IPS-11a (cell line): ENCODE measurements at regions not wholly inside any gene's neighbourhood (a gene's known extent, or its start where the extent isn't known, plus 50 kb on each side); places are given as distances from the start of the nearest gene placed in this dataset.
"Not testable (repeated sequence)": the region's sequence is repeated elsewhere in the genome, so short reads cannot be mapped to it uniquely, and the experiment has no call there.

Experiments used
- H3K4me3 ChIP-seq: one replicate; pipeline ENCODE4 v1.5.1; 2013; ENCODE audit warnings: low read depth, low read length, control low read depth

GRCh38 chrX:39764441-39764914 is 333.3 kb downstream of the BCOR start:
- H3K4me3 ChIP-seq: no peak overlapping the region

- no peak overlapping the region for H3K4me3 ChIP-seq
These were observed 332.4 kb downstream of the BCOR start for GRCh38 chrX:39765327-39765726.

- H3K4me3 ChIP-seq: no peak overlapping the region
These were observed 331.6 kb downstream of the BCOR start for GRCh38 chrX:39766085-39766726.

GRCh38 chrX:39766855-39767254 is 330.9 kb downstream of the BCOR start:
- no peak overlapping the region for H3K4me3 ChIP-seq

- no peak overlapping the region for H3K4me3 ChIP-seq
These were observed 330.3 kb downstream of the BCOR start for GRCh38 chrX:39767446-39767845.

DNA sequence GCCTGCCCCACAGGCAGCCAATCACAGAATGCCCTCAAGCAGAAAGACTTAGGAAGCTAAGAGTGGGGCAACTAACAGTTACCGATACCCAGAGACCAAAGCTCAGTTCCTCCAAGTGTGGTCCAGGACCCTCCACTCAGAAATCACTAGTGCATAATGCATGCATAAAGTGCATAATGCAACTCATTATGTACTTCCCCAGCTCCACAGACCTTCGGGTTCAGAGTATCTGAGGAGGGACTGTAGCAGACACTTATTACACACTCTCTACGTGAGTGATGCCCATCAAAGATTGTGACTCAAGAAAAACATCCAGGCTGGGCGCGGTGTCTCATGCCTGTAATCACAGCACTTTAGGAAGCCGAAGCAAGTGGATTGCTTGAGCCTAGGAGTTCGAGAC is 328.0 kb downstream of the BCOR start:
- H3K4me3 ChIP-seq: no peak overlapping the region

DNA sequence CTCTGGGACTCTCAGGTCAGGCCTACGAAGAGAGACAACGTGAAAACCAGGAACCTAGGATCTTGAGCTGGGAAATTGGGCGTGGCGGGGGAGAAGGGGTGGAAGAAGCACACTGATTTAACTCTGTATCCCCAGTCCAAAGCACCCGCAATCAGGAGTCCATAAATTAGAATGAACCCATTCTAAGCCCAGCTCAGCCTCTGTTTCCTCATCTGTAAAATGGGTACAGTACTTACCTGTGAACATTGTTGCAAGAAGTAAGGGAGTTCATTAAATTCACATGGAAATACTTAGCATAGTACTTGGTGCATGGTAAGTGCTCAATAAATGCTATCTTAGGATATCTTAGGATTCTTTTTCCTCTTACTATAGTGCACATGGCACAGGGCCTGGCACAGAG is 326.7 kb downstream of the BCOR start:
- no peak overlapping the region for H3K4me3 ChIP-seq

DNA sequence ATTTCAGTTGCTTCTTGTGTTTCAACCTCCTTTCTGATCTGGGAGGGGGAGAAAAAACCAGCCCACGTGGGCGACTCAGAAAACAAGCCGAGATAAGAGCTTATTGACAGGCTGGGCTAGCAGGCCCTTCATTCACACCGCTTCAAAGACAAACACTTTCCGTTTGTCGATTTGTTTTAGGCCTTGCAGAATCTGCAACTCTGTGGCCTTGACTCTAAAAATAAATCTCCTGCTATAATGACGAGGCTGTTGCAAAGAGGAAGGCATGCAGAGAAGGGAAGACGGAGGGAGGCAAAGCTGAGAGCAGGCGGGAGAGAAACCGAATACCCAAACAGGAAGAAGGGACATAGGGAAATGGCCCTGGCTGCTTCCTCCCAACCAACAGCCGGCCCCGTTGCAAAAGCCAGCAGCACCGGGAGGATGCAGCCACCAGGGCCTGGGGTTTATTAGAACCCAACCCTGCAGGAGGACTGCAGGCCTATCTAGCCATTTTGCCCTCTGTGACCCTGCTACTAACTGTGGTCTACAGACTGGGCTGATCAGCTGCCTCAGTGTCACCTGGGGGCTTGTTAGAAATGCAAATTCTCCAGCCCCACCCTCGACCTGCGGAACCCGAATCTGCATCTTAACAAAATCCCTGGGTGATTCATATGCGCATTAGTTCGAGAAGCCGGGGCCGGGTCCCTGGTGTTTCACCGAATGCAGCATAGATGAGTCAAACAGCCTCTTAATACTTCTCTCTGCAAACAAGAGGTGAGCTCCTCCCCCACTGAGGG is 325.5 kb downstream of the BCOR start:
- no peak overlapping the region for H3K4me3 ChIP-seq

DNA sequence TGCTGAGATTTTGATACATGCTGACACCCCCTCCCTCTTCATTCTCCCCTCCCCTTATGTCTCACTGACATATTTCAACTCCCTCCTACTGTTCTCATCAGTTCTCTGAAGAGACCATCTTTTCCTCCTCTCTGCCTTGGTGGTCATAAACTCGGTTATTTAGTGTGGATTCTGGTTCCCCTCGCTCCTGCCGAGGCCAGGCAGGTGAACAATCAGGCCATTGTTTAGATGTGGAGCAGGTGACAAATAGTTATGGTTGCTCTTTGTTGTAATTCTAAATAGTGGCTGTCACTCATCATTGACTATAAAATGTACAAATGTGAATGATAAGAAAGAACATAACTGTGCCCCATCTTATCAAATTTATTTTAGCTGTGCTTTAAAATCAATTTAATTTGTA is 324.6 kb downstream of the BCOR start:
- H3K4me3 ChIP-seq: no peak overlapping the region

GRCh38 chrX:39773923-39774773 is 323.6 kb downstream of the BCOR start:
- no peak overlapping the region for H3K4me3 ChIP-seq

GRCh38 chrX:39774774-39775328 is 322.9 kb downstream of the BCOR start:
- no peak overlapping the region for H3K4me3 ChIP-seq

DNA sequence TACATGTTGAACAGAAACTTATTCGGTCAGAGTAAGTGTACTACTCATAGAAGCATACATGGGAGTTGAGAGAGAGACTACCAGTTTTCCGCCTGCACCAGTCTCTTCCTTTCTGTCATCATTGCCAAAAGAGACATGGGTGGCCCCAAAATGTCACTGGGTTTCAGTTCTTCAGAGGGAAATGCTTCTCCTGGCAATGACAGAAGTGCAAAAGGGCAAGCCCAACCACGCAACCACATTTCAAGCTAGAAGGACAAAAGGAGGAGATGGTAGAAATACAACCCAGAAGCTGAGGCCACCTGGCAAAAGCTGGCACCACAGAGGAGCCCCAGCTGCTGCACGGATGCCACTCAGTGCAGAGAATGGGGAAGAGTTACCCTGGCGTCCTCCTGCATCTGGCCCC is 320.1 kb downstream of the BCOR start:
- H3K4me3 ChIP-seq: no peak overlapping the region

DNA sequence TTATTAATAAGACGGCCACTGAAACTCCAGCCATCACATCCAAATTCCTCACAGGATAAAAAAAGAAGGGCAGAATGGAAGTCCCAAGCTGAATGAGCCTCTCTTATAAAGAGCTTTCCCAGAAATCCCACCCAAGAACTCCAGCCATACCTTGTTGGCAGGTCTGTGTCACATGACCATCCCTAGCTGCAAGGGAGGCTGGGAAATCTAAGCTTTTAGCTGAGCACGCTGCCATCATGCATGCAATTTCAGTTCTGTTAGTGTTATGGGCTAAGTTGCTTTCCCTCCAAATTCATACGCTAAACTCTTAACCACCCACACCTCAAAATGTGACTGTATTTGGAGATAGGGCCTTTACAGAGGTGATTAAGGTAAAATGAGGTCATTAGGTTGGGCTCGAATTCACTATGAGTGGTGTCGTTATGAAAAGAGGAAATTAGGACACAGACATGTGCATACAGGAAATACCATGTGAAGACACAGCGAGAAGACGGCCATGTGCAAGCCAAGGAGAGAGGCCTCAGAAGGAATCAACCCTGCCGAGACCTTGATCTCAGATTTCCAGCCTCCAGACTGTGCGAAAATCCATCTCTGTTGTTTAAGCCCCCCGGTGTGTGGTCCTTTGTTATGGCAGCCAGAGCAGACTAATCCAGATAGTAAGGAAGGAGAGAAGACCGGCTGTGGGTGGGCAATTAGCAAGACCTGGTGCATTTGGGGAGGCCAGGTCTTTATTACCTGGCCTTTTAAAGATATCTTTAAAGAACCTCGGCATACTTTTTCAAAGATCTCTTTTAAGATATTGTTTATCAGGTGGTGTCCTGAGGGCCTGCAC is 317.6 kb downstream of the BCOR start:
- no peak overlapping the region for H3K4me3 ChIP-seq

DNA sequence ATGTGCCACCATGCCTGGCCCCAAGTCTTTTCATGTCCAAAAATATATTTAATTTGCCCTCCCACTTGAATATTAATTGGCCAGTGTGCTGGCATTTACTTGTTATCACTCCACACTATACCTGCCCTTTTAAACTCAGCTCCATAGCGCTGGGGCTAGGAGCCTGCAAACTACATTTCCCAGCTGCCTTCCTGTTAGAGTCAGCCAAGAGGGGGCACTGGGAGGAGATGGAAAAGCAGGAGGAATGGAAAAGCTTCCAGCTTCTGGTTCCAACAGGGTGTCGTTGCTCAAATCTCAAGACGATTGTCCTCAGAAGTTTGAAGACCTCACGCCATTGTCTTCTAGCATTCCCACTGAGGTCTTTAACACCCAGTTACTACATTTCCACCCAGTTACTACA is 315.5 kb downstream of the BCOR start:
- no peak overlapping the region for H3K4me3 ChIP-seq

- H3K4me3 ChIP-seq: no peak overlapping the region
These were observed 309.8 kb downstream of the BCOR start for GRCh38 chrX:39787999-39788398.

DNA sequence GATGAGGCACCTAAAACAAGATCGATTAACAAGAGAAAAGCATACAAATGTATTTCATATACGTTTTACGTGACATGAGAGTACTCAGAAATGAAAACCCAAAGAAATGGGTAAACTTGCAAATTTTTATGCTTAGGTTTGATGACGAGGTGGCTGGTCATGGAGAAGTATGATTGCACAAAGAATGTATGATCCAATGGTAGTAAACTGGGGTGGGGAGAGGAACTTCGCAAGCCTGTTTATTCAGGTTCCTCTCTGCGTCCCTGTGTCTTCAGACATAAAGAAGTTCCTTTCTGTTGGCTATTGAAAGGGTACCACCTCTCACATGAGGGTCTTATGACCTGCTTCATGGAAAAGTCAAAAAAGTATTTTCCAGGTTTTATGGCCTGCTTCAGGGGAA is 309.2 kb downstream of the BCOR start:
- no peak overlapping the region for H3K4me3 ChIP-seq

- H3K4me3 ChIP-seq: no peak overlapping the region
These were observed 306.1 kb downstream of the BCOR start for GRCh38 chrX:39791691-39792090.

DNA sequence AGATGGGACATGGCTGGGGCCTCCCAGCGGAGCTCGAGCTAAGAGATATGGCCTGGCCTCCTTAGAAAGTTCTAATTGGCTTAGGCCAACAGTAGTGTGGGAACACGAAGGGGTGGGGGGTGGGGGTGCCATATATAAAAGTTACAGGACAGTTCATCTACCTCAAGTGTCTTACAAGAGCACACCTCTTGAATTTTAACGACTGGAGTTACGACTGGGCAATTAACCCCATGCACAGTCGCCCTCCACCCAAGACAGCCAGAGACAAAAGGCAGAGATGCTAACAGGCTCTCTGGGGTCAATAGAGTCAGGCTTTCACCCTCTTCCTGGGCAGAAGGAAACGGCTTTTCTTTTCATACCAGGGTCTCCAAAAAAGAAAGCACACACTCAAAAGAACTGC is 302.2 kb downstream of the BCOR start:
- no peak overlapping the region for H3K4me3 ChIP-seq

- H3K4me3 ChIP-seq: no peak overlapping the region
These were observed 300.9 kb downstream of the BCOR start for GRCh38 chrX:39796856-39797255.

GRCh38 chrX:39798488-39798887 is 299.3 kb downstream of the BCOR start:
- H3K4me3 ChIP-seq: not testable (repeated sequence)
